ENCODE measurements at regions not wholly inside any gene's neighbourhood (a gene's known extent, or its start where the extent isn't known, plus 50 kb on each side); places are given as distances from the start of the nearest gene placed in this dataset.
"Not testable (repeated sequence)": the region's sequence is repeated elsewhere in the genome, so short reads cannot be mapped to it uniquely, and the experiment has no call there.

DNA sequence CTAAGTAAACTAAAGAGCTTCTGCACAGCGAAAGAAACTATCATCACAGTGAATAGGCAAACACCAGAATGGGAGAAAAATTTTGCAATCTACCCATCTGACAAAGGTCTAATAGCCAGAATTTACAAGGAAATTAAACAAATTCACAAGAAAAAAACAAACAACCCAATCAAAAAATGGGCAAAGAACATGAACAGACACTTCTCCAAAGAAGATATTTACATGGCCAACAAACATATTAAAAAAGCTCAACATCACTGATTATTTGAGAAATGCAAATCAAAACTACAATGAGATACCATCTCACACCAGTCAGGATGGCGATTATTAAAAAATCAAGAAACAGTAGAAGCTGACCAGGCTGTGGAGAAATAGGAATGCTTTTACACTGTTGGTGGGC lies 121.9 kb upstream of the KCNJ18 start:
- TF ChIP-seq, protein P1, sequence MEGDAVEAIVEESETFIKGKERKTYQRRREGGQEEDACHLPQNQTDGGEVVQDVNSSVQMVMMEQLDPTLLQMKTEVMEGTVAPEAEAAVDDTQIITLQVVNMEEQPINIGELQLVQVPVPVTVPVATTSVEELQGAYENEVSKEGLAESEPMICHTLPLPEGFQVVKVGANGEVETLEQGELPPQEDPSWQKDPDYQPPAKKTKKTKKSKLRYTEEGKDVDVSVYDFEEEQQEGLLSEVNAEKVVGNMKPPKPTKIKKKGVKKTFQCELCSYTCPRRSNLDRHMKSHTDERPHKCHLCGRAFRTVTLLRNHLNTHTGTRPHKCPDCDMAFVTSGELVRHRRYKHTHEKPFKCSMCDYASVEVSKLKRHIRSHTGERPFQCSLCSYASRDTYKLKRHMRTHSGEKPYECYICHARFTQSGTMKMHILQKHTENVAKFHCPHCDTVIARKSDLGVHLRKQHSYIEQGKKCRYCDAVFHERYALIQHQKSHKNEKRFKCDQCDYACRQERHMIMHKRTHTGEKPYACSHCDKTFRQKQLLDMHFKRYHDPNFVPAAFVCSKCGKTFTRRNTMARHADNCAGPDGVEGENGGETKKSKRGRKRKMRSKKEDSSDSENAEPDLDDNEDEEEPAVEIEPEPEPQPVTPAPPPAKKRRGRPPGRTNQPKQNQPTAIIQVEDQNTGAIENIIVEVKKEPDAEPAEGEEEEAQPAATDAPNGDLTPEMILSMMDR (IDR thresholded peaks at IDR 0.05; ENCODE audit: low read length) = not testable (repeated sequence)
- not testable (repeated sequence) for TF ChIP-seq EZH2phosphoT487 (IDR thresholded peaks at IDR 0.05; ENCODE audit: low read length); EZH2 (optimal IDR thresholded peaks at IDR 0.05; ENCODE audit: low read depth, low read length)
